Fibroblast of villous mesenchyme (primary cell): ENCODE measurements at regions not wholly inside any gene's neighbourhood (a gene's known extent, or its start where the extent isn't known, plus 50 kb on each side); places are given as distances from the start of the nearest gene placed in this dataset.

Source experiments
- DNase-seq: peaks from one replicate; pipeline ENCODE4 v3.0.0-alpha.2; 2010; ENCODE audit warnings: low read depth
- H3K4me3 ChIP-seq: 2 replicates; pipeline ENCODE4 v1.5.1; 2011; ENCODE audit warnings: low read depth, mild to moderate bottlenecking, low read length
- TF ChIP-seq, protein P1 (sequence below): IDR thresholded peaks from 2 replicates; pipeline ENCODE4 v1.5.1; 2012; ENCODE audit warnings: low read depth, mild to moderate bottlenecking, low read length; ENCODE audit not compliant: insufficient read depth

DNA sequence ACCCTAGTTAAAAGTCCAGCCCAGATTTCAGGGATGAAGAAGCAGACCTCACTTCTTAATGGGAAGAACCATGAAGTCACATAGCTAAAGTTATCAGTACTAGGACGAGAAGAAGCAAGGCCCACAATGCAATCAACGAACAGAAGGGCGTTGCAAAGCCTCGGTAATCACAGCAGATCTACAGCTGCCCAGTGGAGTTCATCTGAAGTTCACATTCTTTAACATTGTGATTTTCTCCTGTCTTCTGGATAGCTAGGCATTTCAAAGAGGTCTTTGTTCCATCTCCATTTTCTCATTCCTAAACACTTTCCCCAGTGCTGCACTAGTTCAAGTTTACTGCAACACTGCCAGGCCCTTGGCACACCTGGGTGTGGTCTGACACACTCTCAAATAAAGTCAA, 226.7 kb upstream of the N4BP1 start:
- H3K4me3 ChIP-seq: no peak overlapping the region
- TF ChIP-seq, protein P1, sequence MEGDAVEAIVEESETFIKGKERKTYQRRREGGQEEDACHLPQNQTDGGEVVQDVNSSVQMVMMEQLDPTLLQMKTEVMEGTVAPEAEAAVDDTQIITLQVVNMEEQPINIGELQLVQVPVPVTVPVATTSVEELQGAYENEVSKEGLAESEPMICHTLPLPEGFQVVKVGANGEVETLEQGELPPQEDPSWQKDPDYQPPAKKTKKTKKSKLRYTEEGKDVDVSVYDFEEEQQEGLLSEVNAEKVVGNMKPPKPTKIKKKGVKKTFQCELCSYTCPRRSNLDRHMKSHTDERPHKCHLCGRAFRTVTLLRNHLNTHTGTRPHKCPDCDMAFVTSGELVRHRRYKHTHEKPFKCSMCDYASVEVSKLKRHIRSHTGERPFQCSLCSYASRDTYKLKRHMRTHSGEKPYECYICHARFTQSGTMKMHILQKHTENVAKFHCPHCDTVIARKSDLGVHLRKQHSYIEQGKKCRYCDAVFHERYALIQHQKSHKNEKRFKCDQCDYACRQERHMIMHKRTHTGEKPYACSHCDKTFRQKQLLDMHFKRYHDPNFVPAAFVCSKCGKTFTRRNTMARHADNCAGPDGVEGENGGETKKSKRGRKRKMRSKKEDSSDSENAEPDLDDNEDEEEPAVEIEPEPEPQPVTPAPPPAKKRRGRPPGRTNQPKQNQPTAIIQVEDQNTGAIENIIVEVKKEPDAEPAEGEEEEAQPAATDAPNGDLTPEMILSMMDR: no peak
- no peak for DNase-seq

DNA sequence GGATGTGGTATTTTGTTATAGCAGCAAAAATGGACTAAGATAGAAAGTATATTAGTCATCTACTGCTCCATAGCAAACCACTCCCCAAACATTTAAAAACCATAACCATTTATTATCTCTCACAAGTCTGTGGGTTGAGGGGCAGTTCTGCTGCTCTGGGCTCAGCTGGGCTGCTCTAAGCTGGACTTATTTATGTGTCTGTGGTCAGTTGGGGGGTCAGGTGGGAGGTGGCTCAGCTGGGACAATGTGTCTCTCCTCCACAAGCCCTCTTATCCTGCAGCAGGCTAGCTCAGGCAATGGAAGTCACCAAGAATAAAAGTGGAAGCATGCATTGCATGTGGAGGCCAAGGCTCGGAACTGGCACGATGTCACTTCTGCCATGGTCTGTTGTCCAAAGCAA, 226.1 kb upstream of the N4BP1 start:
- no peak overlapping the region for H3K4me3 ChIP-seq
- TF ChIP-seq, protein P1: no peak
- DNase-seq: no peak

DNA sequence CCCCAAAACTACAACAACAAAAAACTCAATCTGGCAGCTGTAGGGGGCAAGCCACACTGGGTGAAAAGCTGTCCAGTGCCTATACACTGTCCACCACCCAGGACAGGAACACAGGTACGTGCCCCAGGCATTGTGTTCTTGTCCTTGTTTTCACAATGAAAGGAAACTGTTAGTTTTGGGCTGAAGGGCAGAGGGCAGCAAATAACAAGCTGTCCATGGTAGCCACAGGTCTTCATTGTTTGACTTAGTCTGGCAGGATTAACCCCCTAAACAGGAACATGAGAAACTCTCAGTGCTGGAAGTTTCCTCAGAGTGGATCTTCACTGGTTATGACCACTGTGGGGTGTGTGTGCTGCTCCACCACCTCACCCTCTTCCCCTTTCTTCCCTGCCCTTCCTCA, 224.6 kb upstream of the N4BP1 start:
- H3K4me3 ChIP-seq: no peak overlapping the region
- TF ChIP-seq, protein P1: no peak
- DNase-seq: no peak

DNA sequence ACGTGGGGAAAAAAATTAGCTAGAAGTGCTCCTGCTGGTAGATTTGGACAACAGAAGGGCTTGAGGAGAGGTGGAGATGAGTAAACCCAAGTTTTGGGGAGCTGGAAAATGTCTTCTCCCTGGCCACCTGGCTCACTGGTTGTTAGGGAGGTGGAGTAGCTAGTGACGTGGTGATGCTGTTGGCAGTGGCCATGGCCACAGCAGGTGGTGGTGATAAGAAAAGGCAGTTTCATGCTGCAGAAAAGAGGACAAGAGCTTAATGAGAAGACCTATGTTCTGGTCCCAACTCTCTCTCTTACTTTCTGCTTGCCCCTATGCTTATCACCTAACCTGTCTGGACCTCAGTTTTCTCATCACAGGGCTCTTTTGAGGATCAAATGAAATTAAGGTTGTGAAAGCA, 223.5 kb upstream of the N4BP1 start:
- H3K4me3 ChIP-seq: no peak overlapping the region
- TF ChIP-seq, protein P1: no peak
- no peak for DNase-seq

DNA sequence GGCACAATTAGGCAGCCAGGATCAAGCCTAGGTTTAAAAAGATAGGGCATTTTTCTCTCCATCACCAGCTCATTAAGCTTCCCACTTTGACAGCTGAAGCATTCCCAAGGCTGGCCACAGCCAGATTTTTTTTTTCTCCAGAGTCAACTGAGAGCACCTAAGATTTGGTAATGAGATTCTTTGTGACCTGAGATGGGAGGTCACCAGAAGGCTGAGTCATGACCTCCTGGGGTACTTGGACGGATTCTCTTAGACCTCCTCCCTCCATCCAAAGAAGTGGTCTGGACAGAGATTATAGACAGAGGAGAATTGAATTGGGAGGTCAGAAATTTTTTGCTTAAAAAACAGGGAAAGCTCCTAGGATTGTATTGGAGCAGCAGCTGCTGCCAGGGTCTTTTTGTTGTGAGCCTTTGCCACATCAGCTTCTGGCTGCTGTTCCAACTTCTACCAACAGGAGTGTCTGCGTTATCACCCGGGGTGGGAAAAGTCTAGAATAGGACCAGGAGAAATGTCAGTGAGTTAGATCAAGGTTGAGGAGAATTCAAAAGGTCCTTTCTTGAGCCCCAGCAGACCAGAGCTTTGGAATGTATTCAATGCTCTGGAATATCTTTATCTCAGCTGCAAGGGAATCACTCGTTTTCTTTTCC, 221.2 kb upstream of the N4BP1 start:
- TF ChIP-seq, protein P1: no peak
- no peak for DNase-seq
- no peak overlapping the region for H3K4me3 ChIP-seq

DNA sequence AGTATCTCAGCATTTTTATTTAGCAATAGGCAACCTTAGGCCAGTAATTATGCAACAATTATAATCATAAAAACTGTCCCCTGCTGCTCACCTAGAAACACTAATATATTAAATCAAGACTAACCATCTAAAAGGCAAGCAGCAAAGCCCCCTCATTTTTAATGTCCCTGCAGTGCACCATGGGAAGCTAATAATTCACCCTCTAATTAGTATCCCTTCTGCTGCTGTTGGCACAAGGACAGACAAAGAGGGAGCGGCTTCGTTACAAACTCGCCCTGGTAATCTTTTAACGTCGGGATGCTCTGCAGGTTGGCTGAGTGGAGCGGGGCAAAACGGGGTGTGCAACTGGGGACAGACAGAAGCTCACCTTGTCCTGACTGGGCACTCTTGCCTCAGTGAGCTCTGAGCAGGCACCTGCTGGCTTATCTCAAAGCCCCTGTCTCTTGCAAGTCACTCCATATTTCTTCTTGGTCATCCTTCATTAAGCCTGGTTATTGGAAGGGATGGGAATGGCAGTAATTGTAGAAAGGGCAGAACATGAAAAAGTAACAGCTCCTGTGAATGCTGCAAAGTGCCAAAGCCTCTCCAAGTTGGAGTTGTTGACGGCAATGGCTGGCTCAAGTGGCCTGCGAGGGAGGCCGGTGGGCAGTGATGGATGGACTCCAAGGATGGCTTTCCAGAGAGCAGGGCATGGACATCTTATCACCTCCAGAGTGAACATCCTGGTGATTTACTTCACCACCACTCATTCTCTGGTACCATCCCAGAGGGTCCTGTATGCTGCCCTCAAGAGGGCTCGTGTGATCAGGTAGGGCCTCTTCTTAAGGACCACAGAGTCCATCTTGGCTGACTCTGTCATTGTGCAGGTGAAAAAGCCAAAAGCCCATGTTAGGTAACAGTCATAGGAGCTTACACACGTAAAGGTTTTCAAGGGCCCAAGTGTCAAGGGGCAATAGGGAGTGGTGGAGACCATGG, 219.6 kb upstream of the N4BP1 start:
- no peak overlapping the region for H3K4me3 ChIP-seq
- DNase-seq: no peak
- TF ChIP-seq, protein P1: no peak
